ENCODE measurements at regions not wholly inside any gene's neighbourhood (a gene's known extent, or its start where the extent isn't known, plus 50 kb on each side); places are given as distances from the start of the nearest gene placed in this dataset.

- TF ChIP-seq CTCF (IDR thresholded peaks at IDR 0.05) (no peak), POLR2A (IDR thresholded peaks at IDR 0.05) (no peak)
Measured at GRCh38 chr10:107317592-107317991, 153.1 kb upstream of the SORCS1 start.

All from heart left ventricle (tissue), 13 donors.